ENCODE measurements at regions not wholly inside any gene's neighbourhood (a gene's known extent, or its start where the extent isn't known, plus 50 kb on each side); places are given as distances from the start of the nearest gene placed in this dataset.
A peak's percentile ranks its signal among the peaks of the same experiment; 100 is the strongest.

- TF ChIP-seq CTCF (IDR thresholded peaks at IDR 0.05; ENCODE audit: unreplicated experiment), result no peak
- DNase-seq (ENCODE audit: unreplicated experiment), result no peak
- ChIA-PET CTCF (no interaction called here), POLR2A (no interaction called here)
- intact Hi-C loops (cut with micrococcal nuclease), result no loop called here
- no peak overlapping the region for H3K4me3 Mint-ChIP-seq (ENCODE audit: unreplicated experiment)
- H3K4me1 Mint-ChIP-seq (ENCODE audit: insufficient read depth, unreplicated experiment), result peaks cover 6% of the 10 kb centered on the region
- H3K36me3 Mint-ChIP-seq (ENCODE audit: insufficient read depth, unreplicated experiment), result no peaks in the 10 kb centered on the region
- no peak overlapping the region for H3K27ac Mint-ChIP-seq (ENCODE audit: low read depth, unreplicated experiment)
- H3K9me3 Mint-ChIP-seq (ENCODE audit: unreplicated experiment), result peaks cover 17% of the 10 kb centered on the region
- H3K27me3 Mint-ChIP-seq (ENCODE audit: insufficient read depth, unreplicated experiment), result no peaks in the 10 kb centered on the region
- no TSS peak for BruUV-seq (replicated peaks)
These were observed 214.7 kb upstream of the ZBTB20 start for GRCh38 chr3:115361806-115362205.

- peak; percentile 5 for DNase-seq (ENCODE audit: unreplicated experiment)
- TF ChIP-seq CTCF (IDR thresholded peaks at IDR 0.05; ENCODE audit: unreplicated experiment), result no peak
- POLR2A ChIA-PET, result no interaction called here
- H3K4me1 Mint-ChIP-seq (ENCODE audit: insufficient read depth, unreplicated experiment), result peaks cover 6% of the 10 kb centered on the region
- CTCF ChIA-PET, result interaction anchor here (0.6 kb wide), 3 partner anchors 14 to 146 kb away, joined by 3 to 5 read pairs (median 3); no protein-coding TSS in a partner anchor
- H3K27ac Mint-ChIP-seq (ENCODE audit: low read depth, unreplicated experiment), result no peak overlapping the region
- BruUV-seq (replicated peaks), result no TSS peak
- no peaks in the 10 kb centered on the region for H3K27me3 Mint-ChIP-seq (ENCODE audit: insufficient read depth, unreplicated experiment)
- intact Hi-C loops (cut with micrococcal nuclease), result no loop called here
- H3K4me3 Mint-ChIP-seq (ENCODE audit: unreplicated experiment), result no peak overlapping the region
- peaks cover 17% of the 10 kb centered on the region for H3K9me3 Mint-ChIP-seq (ENCODE audit: unreplicated experiment)
- no peaks in the 10 kb centered on the region for H3K36me3 Mint-ChIP-seq (ENCODE audit: insufficient read depth, unreplicated experiment)
These were observed 216.0 kb upstream of the ZBTB20 start for GRCh38 chr3:115363071-115363470.

- TF ChIP-seq CTCF (IDR thresholded peaks at IDR 0.05; ENCODE audit: unreplicated experiment), result no peak
- intact Hi-C loops (cut with micrococcal nuclease), result no loop called here
- Mint-ChIP-seq H3K4me3 (ENCODE audit: unreplicated experiment) (no peak overlapping the region), H3K27me3 (ENCODE audit: insufficient read depth, unreplicated experiment) (no peaks in the 10 kb centered on the region), H3K27ac (ENCODE audit: low read depth, unreplicated experiment) (no peak overlapping the region), H3K4me1 (ENCODE audit: insufficient read depth, unreplicated experiment) (no peaks in the 10 kb centered on the region), H3K36me3 (ENCODE audit: insufficient read depth, unreplicated experiment) (no peaks in the 10 kb centered on the region), H3K9me3 (ENCODE audit: unreplicated experiment) (peaks cover 13% of the 10 kb centered on the region)
- no peak for DNase-seq (ENCODE audit: unreplicated experiment)
- POLR2A ChIA-PET, result no interaction called here
- no TSS peak for BruUV-seq (replicated peaks)
- CTCF ChIA-PET, result interaction anchor here (0.8 kb wide), 1 partner anchor 164 kb away, joined by 3 read pairs; no protein-coding TSS in a partner anchor
These were observed 221.9 kb upstream of the ZBTB20 start for GRCh38 chr3:115369021-115369420.

- ChIA-PET CTCF (interaction anchor here (0.7 kb wide), 1 partner anchor 770 kb away, joined by 3 read pairs; no protein-coding TSS in a partner anchor), POLR2A (interaction anchor here (1.0 kb wide), 1 partner anchor 9 kb away, joined by 4 read pairs; no protein-coding TSS in a partner anchor)
- H3K9me3 Mint-ChIP-seq (ENCODE audit: unreplicated experiment), result no peaks in the 10 kb centered on the region
- H3K36me3 Mint-ChIP-seq (ENCODE audit: insufficient read depth, unreplicated experiment), result no peaks in the 10 kb centered on the region
- no peaks in the 10 kb centered on the region for H3K27me3 Mint-ChIP-seq (ENCODE audit: insufficient read depth, unreplicated experiment)
- intact Hi-C loops (cut with micrococcal nuclease), result no loop called here
- no TSS peak for BruUV-seq (replicated peaks)
- no peak for DNase-seq (ENCODE audit: unreplicated experiment)
- no peaks in the 10 kb centered on the region for H3K4me1 Mint-ChIP-seq (ENCODE audit: insufficient read depth, unreplicated experiment)
- TF ChIP-seq CTCF (IDR thresholded peaks at IDR 0.05; ENCODE audit: unreplicated experiment), result no peak
- no peak overlapping the region for H3K27ac Mint-ChIP-seq (ENCODE audit: low read depth, unreplicated experiment)
- no peak overlapping the region for H3K4me3 Mint-ChIP-seq (ENCODE audit: unreplicated experiment)
These were observed 228.3 kb upstream of the ZBTB20 start for GRCh38 chr3:115375362-115375761.
